ENCODE measurements at regions not wholly inside any gene's neighbourhood (a gene's known extent, or its start where the extent isn't known, plus 50 kb on each side); places are given as distances from the start of the nearest gene placed in this dataset.
"Not testable (repeated sequence)": the region's sequence is repeated elsewhere in the genome, so short reads cannot be mapped to it uniquely, and the experiment has no call there.

GRCh38 chr6:134663356-134663755 lies 286.5 kb downstream of the ALDH8A1 start:
- Mint-ChIP-seq H3K36me3 (ENCODE audit: low read depth) (no peaks in the 10 kb centered on the region), H3K4me3 (no peak overlapping the region), H3K27me3 (no peaks in the 10 kb centered on the region), H3K4me1 (no peaks in the 10 kb centered on the region), H3K9me3 (no peaks in the 10 kb centered on the region), H3K27ac (no peak overlapping the region)
- no peak for ATAC-seq (ENCODE audit: low read depth)
- TF ChIP-seq CTCF (IDR thresholded peaks at IDR 0.05), result no peak
- ChIA-PET POLR2A (no interaction called here), CTCF (no interaction called here)
- intact Hi-C loops (cut with micrococcal nuclease), result no loop called here
- no peak for DNase-seq

- Mint-ChIP-seq H3K27me3 (no peaks in the 10 kb centered on the region), H3K9me3 (no peaks in the 10 kb centered on the region), H3K4me1 (no peaks in the 10 kb centered on the region), H3K36me3 (ENCODE audit: low read depth) (no peaks in the 10 kb centered on the region), H3K4me3 (no peak overlapping the region), H3K27ac (no peak overlapping the region)
- ATAC-seq (ENCODE audit: low read depth) (no peak), DNase-seq (no peak)
- intact Hi-C loops (cut with micrococcal nuclease), result no loop called here
- ChIA-PET POLR2A (no interaction called here), CTCF (no interaction called here)
- TF ChIP-seq CTCF (IDR thresholded peaks at IDR 0.05), result no peak
Observed at GRCh38 chr6:134662077-134662700, 287.7 kb downstream of the ALDH8A1 start.

- H3K9me3 Mint-ChIP-seq; H3K27ac Mint-ChIP-seq; H3K4me3 Mint-ChIP-seq; intact Hi-C loops (cut with micrococcal nuclease); POLR2A ChIA-PET; H3K36me3 Mint-ChIP-seq (ENCODE audit: low read depth); H3K4me1 Mint-ChIP-seq; DNase-seq; ATAC-seq (ENCODE audit: low read depth); H3K27me3 Mint-ChIP-seq; CTCF ChIA-PET: not testable (repeated sequence)
Observed at GRCh38 chr6:134659885-134660284, 290.0 kb downstream of the ALDH8A1 start.

GRCh38 chr6:134658596-134658995 lies 291.3 kb downstream of the ALDH8A1 start:
- ATAC-seq (ENCODE audit: low read depth) (no peak), DNase-seq (no peak)
- Mint-ChIP-seq H3K36me3 (ENCODE audit: low read depth) (no peaks in the 10 kb centered on the region), H3K27me3 (peaks cover 2% of the 10 kb centered on the region), H3K27ac (no peak overlapping the region), H3K4me1 (no peaks in the 10 kb centered on the region), H3K9me3 (no peaks in the 10 kb centered on the region), H3K4me3 (no peak overlapping the region)
- ChIA-PET POLR2A (no interaction called here), CTCF (no interaction called here)
- TF ChIP-seq CTCF (IDR thresholded peaks at IDR 0.05), result no peak
- intact Hi-C loops (cut with micrococcal nuclease), result no loop called here

- ATAC-seq (ENCODE audit: low read depth) (no peak), DNase-seq (no peak)
- Mint-ChIP-seq H3K36me3 (ENCODE audit: low read depth) (no peaks in the 10 kb centered on the region), H3K27ac (no peak overlapping the region), H3K9me3 (no peaks in the 10 kb centered on the region), H3K4me1 (no peaks in the 10 kb centered on the region), H3K27me3 (peaks cover 2% of the 10 kb centered on the region), H3K4me3 (no peak overlapping the region)
- TF ChIP-seq CTCF (IDR thresholded peaks at IDR 0.05), result no peak
- POLR2A ChIA-PET, result no interaction called here
- intact Hi-C loops (cut with micrococcal nuclease), result no loop called here
- CTCF ChIA-PET, result no interaction called here
Observed at GRCh38 chr6:134657751-134658527, 292.0 kb downstream of the ALDH8A1 start.
